Peyer's patch (tissue), 4 donors: ENCODE measurements at regions not wholly inside any gene's neighbourhood (a gene's known extent, or its start where the extent isn't known, plus 50 kb on each side); places are given as distances from the start of the nearest gene placed in this dataset.

ENCODE experiments used
- DNase-seq, 3 donors: peaks; one replicate each; pipeline ENCODE4 v3.0.0-alpha.2; 2017 to 2019
- H3K27ac ChIP-seq, 4 donors: fragments of 200-600 bp; sonication (generic); one replicate each; pipeline ENCODE4 v1.5.1; 2016 to 2019
- H3K27me3 ChIP-seq, 2 donors: fragments of 200-600 bp; sonication (generic); one replicate each; pipeline ENCODE4 v1.5.1; 2019
- H3K36me3 ChIP-seq, 3 donors: fragments of 200-600 bp; sonication (generic); one replicate each; pipeline ENCODE4 v1.5.1; 2016 to 2019
- H3K4me1 ChIP-seq, 4 donors: fragments of 200-600 bp; sonication (generic); one replicate each; pipeline ENCODE4 v1.5.1; 2016 to 2019
- H3K4me3 ChIP-seq, 4 donors: fragments of 200-600 bp; sonication (generic); 1 replicate in 3 of 4; 2 replicates in 1 of 4; pipeline ENCODE4 v1.5.1; 2016 to 2019; ENCODE audit warnings: mild to moderate bottlenecking in 1 of 4
- H3K9me3 ChIP-seq, 4 donors: fragments of 200-600 bp; sonication (generic); one replicate each; pipeline ENCODE4 v1.5.1; 2016 to 2019; ENCODE audit warnings: mild to moderate bottlenecking in 1 of 4
- CTCF ChIP-seq, 6 experiments: fragments of 450-650 bp in 4 of 6; fragments of 200-600 bp in 2 of 6; sonication (generic) in 1 of 6; IDR thresholded peaks; one replicate each; pipeline ENCODE4 v1.5.1; 2017 to 2019; ENCODE audit warnings: antibody characterized with exemption in 6 of 6, mild to moderate bottlenecking in 3 of 6, moderate library complexity in 1 of 6
- POLR2A ChIP-seq, 2 donors: fragments of 450-650 bp; IDR thresholded peaks; one replicate each; pipeline ENCODE4 v1.5.1; 2017; ENCODE audit warnings: antibody characterized with exemption in 2 of 2, mild to moderate bottlenecking in 2 of 2, moderate library complexity in 2 of 2

GRCh38 chr6:169142538-169142844, 111.2 kb downstream of the THBS2 start:
- Histone ChIP-seq H3K4me3 (no peak overlapping the region), H3K9me3 (no peaks in the 10 kb centered on the region), H3K27ac (peak overlapping the region in 2 of 4 donors; percentile 41 to 67), H3K36me3 (no peaks in the 10 kb centered on the region), H3K4me1 (no peaks in the 10 kb centered on the region), H3K27me3 (no peaks in the 10 kb centered on the region)
- DNase-seq = no peak
- TF ChIP-seq POLR2A (IDR thresholded peaks at IDR 0.05) = no peak
- no peak for TF ChIP-seq CTCF (IDR thresholded peaks at IDR 0.05)

- Histone ChIP-seq H3K27me3 (no peaks in the 10 kb centered on the region), H3K27ac (peak overlapping the region in 3 of 4 donors; percentile 41 to 67 (median 50)), H3K9me3 (no peaks in the 10 kb centered on the region), H3K4me3 (no peak overlapping the region), H3K4me1 (no peaks in the 10 kb centered on the region), H3K36me3 (no peaks in the 10 kb centered on the region)
- TF ChIP-seq POLR2A (IDR thresholded peaks at IDR 0.05) (no peak), CTCF (IDR thresholded peaks at IDR 0.05) (no peak)
- DNase-seq = peak; percentile 20 to 69 (median 57)
Observed at GRCh38 chr6:169141671-169142537, 111.7 kb downstream of the THBS2 start.

GRCh38 chr6:169140986-169141495, 112.6 kb downstream of the THBS2 start:
- no peaks in the 10 kb centered on the region for H3K36me3 ChIP-seq
- no peaks in the 10 kb centered on the region for H3K4me1 ChIP-seq
- no peak for DNase-seq
- peak overlapping the region in 3 of 4 donors; percentile 20 to 67 (median 46) for H3K27ac ChIP-seq
- H3K27me3 ChIP-seq = no peaks in the 10 kb centered on the region
- H3K9me3 ChIP-seq = no peaks in the 10 kb centered on the region
- TF ChIP-seq CTCF (IDR thresholded peaks at IDR 0.05) (no peak), POLR2A (IDR thresholded peaks at IDR 0.05) (no peak)
- H3K4me3 ChIP-seq = no peak overlapping the region

- Histone ChIP-seq H3K27ac (no peak overlapping the region), H3K9me3 (no peaks in the 10 kb centered on the region), H3K27me3 (no peaks in the 10 kb centered on the region), H3K4me3 (no peak overlapping the region), H3K36me3 (no peaks in the 10 kb centered on the region), H3K4me1 (no peaks in the 10 kb centered on the region)
- no peak for DNase-seq
- TF ChIP-seq POLR2A (IDR thresholded peaks at IDR 0.05) (no peak), CTCF (IDR thresholded peaks at IDR 0.05) (no peak)
Observed at GRCh38 chr6:169139179-169139971, 114.3 kb downstream of the THBS2 start.

GRCh38 chr6:169132352-169132940, 121.2 kb downstream of the THBS2 start:
- TF ChIP-seq CTCF (IDR thresholded peaks at IDR 0.05) (no peak), POLR2A (IDR thresholded peaks at IDR 0.05) (no peak)
- H3K27ac ChIP-seq = no peak overlapping the region
- no peak for DNase-seq
- no peaks in the 10 kb centered on the region for H3K4me1 ChIP-seq
- H3K9me3 ChIP-seq = no peaks in the 10 kb centered on the region
- no peaks in the 10 kb centered on the region for H3K27me3 ChIP-seq
- no peaks in the 10 kb centered on the region for H3K36me3 ChIP-seq
- H3K4me3 ChIP-seq = no peak overlapping the region
